ENCODE measurements at regions not wholly inside any gene's neighbourhood (a gene's known extent, or its start where the extent isn't known, plus 50 kb on each side); places are given as distances from the start of the nearest gene placed in this dataset.

- no peak for ATAC-seq (ENCODE audit: insufficient number of reproducible peaks, low FRiP score, low read depth)
- no peak overlapping the region for H3K27ac ChIP-seq
- peaks cover 0 to 3% of the 10 kb centered on the region in 2 donors for H3K4me1 ChIP-seq (ENCODE audit: control insufficient read depth in 1 of 2, low read depth in 2 of 2)
- no peak overlapping the region for H3K4me3 ChIP-seq
- TF ChIP-seq CTCF (IDR thresholded peaks at IDR 0.05): no peak
- no peak for DNase-seq (ENCODE audit: low spot score)
- H3K27me3 ChIP-seq (replicated peaks; ENCODE audit: insufficient read depth): no peaks in the 10 kb centered on the region
- H3K36me3 ChIP-seq: no peaks in the 10 kb centered on the region
- H3K9me3 ChIP-seq: no peaks in the 10 kb centered on the region
Measured at GRCh38 chr2:138276339-138276738, 225.2 kb upstream of the SPOPL start.

- ATAC-seq (ENCODE audit: insufficient number of reproducible peaks, low FRiP score, low read depth) (no peak), DNase-seq (ENCODE audit: low spot score) (no peak)
- TF ChIP-seq CTCF (IDR thresholded peaks at IDR 0.05): no peak
- Histone ChIP-seq H3K36me3 (no peaks in the 10 kb centered on the region), H3K4me1 (ENCODE audit: control insufficient read depth in 1 of 2, low read depth in 2 of 2) (peaks cover 0 to 3% of the 10 kb centered on the region in 2 donors), H3K9me3 (no peaks in the 10 kb centered on the region), H3K27me3 (replicated peaks; ENCODE audit: insufficient read depth) (no peaks in the 10 kb centered on the region), H3K4me3 (no peak overlapping the region), H3K27ac (no peak overlapping the region)
Measured at GRCh38 chr2:138277062-138277461, 224.5 kb upstream of the SPOPL start.

GRCh38 chr2:138279871-138280270 lies 221.7 kb upstream of the SPOPL start:
- no peak overlapping the region for H3K27ac ChIP-seq
- ATAC-seq (ENCODE audit: insufficient number of reproducible peaks, low FRiP score, low read depth): no peak
- DNase-seq (ENCODE audit: low spot score): no peak
- no peak overlapping the region for H3K4me3 ChIP-seq
- H3K4me1 ChIP-seq (ENCODE audit: control insufficient read depth in 1 of 2, low read depth in 2 of 2): peaks cover 0 to 3% of the 10 kb centered on the region in 2 donors
- no peaks in the 10 kb centered on the region for H3K27me3 ChIP-seq (replicated peaks; ENCODE audit: insufficient read depth)
- H3K36me3 ChIP-seq: no peaks in the 10 kb centered on the region
- no peak for TF ChIP-seq CTCF (IDR thresholded peaks at IDR 0.05)
- no peaks in the 10 kb centered on the region for H3K9me3 ChIP-seq

- H3K36me3 ChIP-seq: no peaks in the 10 kb centered on the region
- DNase-seq (ENCODE audit: low spot score) (no peak), ATAC-seq (ENCODE audit: insufficient number of reproducible peaks, low FRiP score, low read depth) (no peak)
- no peaks in the 10 kb centered on the region for H3K9me3 ChIP-seq
- no peak overlapping the region for H3K27ac ChIP-seq
- H3K4me3 ChIP-seq: no peak overlapping the region
- no peak for TF ChIP-seq CTCF (IDR thresholded peaks at IDR 0.05)
- H3K27me3 ChIP-seq (replicated peaks; ENCODE audit: insufficient read depth): no peaks in the 10 kb centered on the region
- peaks cover 0 to 3% of the 10 kb centered on the region in 2 donors for H3K4me1 ChIP-seq (ENCODE audit: control insufficient read depth in 1 of 2, low read depth in 2 of 2)
Measured at GRCh38 chr2:138280999-138281695, 220.4 kb upstream of the SPOPL start.

- Histone ChIP-seq H3K4me3 (no peak overlapping the region), H3K4me1 (ENCODE audit: control insufficient read depth in 1 of 2, low read depth in 2 of 2) (no peaks in the 10 kb centered on the region), H3K9me3 (no peaks in the 10 kb centered on the region), H3K27me3 (replicated peaks; ENCODE audit: insufficient read depth) (no peaks in the 10 kb centered on the region), H3K27ac (no peak overlapping the region), H3K36me3 (no peaks in the 10 kb centered on the region)
- DNase-seq (ENCODE audit: low spot score): no peak
- no peak for ATAC-seq (ENCODE audit: insufficient number of reproducible peaks, low FRiP score, low read depth)
- TF ChIP-seq CTCF (IDR thresholded peaks at IDR 0.05): no peak
Measured at GRCh38 chr2:138282014-138282672, 219.4 kb upstream of the SPOPL start.
